ENCODE measurements at regions not wholly inside any gene's neighbourhood (a gene's known extent, or its start where the extent isn't known, plus 50 kb on each side); places are given as distances from the start of the nearest gene placed in this dataset.

DNA sequence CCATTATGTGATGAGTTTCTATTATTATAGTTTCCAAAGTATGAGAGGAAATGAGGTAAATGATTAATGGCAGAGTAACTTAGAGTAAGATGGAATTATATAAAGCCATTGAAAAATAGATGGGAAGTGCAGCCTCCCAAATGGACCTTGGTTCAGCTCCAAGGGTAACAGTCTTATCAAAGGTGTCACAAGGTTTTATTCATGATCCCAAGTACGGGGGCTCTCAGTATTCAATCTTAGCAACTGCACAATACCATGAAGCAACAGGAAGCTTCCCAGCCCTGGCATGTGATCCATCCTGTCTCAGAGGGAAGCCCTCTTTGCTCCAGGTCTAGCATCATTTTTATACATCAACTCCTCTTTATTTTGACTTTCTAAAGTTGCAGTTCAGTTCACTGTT, 948.2 kb downstream of the GALC start:
- Histone ChIP-seq H3F3A (ENCODE audit: insufficient read depth, low read length) (no peaks in the 10 kb centered on the region), H3K36me3 (replicated peaks; ENCODE audit: insufficient read depth, low read length) (no peaks in the 10 kb centered on the region), H3K9me2 (replicated peaks; ENCODE audit: insufficient read depth, low read length) (no peaks in the 10 kb centered on the region), H3K9ac (ENCODE audit: low read length) (no peak overlapping the region), H3K27ac (ENCODE audit: low read length) (no peak overlapping the region), H3K4me2 (ENCODE audit: low read depth, low read length) (no peak overlapping the region), H4K20me1 (ENCODE audit: insufficient read depth, low read length) (no peaks in the 10 kb centered on the region), H3K27me3 (replicated peaks; ENCODE audit: insufficient read depth, low read length) (no peaks in the 10 kb centered on the region), H3K9me3 (replicated peaks; ENCODE audit: insufficient read depth, low read length) (no peaks in the 10 kb centered on the region), H3K4me1 (ENCODE audit: low read length) (no peaks in the 10 kb centered on the region), H3K79me2 (ENCODE audit: low read length) (no peaks in the 10 kb centered on the region), H2AFZ (ENCODE audit: low read length) (no peak overlapping the region), H3K4me3 (ENCODE audit: low read length) (no peak overlapping the region)
- DNase-seq: no peak
- TF ChIP-seq EZH2phosphoT487 (IDR thresholded peaks at IDR 0.05; ENCODE audit: low read length) (no peak), EZH2 (optimal IDR thresholded peaks at IDR 0.05; ENCODE audit: low read depth, low read length) (no peak)

DNA sequence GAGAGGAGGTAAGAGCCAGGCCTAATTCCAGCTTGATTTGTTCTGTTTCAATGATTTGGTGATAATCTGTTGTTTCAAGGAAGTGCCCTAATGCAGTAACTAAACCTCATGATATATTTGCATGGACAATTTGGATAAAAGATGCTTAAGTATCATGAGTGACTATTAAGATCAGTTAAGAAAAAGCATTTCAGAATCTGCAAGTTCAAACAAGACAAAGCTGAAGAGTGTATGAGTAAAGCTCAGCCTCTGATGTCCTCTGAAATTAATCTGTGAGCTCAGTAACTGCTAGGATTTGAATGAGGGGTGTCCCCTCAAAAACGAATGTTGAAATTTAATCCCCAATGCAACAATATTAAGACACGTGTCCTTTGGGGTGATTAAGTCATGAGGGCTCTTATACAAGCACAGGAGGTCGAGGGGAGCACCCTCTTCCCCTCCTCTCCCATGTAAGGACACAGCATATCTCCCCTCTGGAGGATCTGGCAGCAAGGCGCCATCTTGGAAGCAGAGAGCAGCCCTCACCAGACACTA, 949.2 kb downstream of the GALC start:
- Histone ChIP-seq H3K27ac (ENCODE audit: low read length) (no peak overlapping the region), H3F3A (ENCODE audit: insufficient read depth, low read length) (no peaks in the 10 kb centered on the region), H3K27me3 (replicated peaks; ENCODE audit: insufficient read depth, low read length) (no peaks in the 10 kb centered on the region), H4K20me1 (ENCODE audit: insufficient read depth, low read length) (no peaks in the 10 kb centered on the region), H3K79me2 (ENCODE audit: low read length) (no peaks in the 10 kb centered on the region), H3K36me3 (replicated peaks; ENCODE audit: insufficient read depth, low read length) (no peaks in the 10 kb centered on the region), H3K4me3 (ENCODE audit: low read length) (no peak overlapping the region), H3K9me2 (replicated peaks; ENCODE audit: insufficient read depth, low read length) (no peaks in the 10 kb centered on the region), H3K9me3 (replicated peaks; ENCODE audit: insufficient read depth, low read length) (no peaks in the 10 kb centered on the region), H3K9ac (ENCODE audit: low read length) (no peak overlapping the region), H2AFZ (ENCODE audit: low read length) (no peak overlapping the region), H3K4me2 (ENCODE audit: low read depth, low read length) (no peak overlapping the region), H3K4me1 (ENCODE audit: low read length) (no peaks in the 10 kb centered on the region)
- no peak for DNase-seq
- no peak for TF ChIP-seq EZH2 (optimal IDR thresholded peaks at IDR 0.05; ENCODE audit: low read depth, low read length)

DNA sequence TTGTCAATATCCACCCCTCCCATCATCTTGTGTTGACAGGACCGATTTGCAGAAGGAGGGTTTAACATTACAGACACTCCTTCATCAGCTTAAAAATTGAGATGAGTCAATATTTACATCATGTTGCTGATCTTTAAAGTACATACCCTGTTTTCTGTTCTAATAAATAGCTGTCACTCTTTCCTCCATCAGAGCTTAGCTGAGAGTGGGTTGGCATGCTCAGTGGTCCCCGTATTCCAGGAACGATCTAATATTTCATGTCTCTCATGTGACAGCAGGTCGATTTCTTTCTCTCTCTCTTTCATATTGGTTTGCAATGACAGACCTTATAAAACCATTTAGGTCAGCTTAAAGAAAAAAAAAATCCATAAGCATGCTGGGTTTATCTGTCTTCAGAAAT, 950.6 kb downstream of the GALC start:
- H2AFZ ChIP-seq (ENCODE audit: low read length): no peak overlapping the region
- H3K4me1 ChIP-seq (ENCODE audit: low read length): no peaks in the 10 kb centered on the region
- H3K9me2 ChIP-seq (replicated peaks; ENCODE audit: insufficient read depth, low read length): no peaks in the 10 kb centered on the region
- H3K27me3 ChIP-seq (replicated peaks; ENCODE audit: insufficient read depth, low read length): no peaks in the 10 kb centered on the region
- H3K9me3 ChIP-seq (replicated peaks; ENCODE audit: insufficient read depth, low read length): no peaks in the 10 kb centered on the region
- H3K27ac ChIP-seq (ENCODE audit: low read length): no peak overlapping the region
- no peak for DNase-seq
- H3K79me2 ChIP-seq (ENCODE audit: low read length): no peaks in the 10 kb centered on the region
- H3K9ac ChIP-seq (ENCODE audit: low read length): no peak overlapping the region
- no peak for TF ChIP-seq EZH2 (optimal IDR thresholded peaks at IDR 0.05; ENCODE audit: low read depth, low read length)
- TF ChIP-seq, protein P1, sequence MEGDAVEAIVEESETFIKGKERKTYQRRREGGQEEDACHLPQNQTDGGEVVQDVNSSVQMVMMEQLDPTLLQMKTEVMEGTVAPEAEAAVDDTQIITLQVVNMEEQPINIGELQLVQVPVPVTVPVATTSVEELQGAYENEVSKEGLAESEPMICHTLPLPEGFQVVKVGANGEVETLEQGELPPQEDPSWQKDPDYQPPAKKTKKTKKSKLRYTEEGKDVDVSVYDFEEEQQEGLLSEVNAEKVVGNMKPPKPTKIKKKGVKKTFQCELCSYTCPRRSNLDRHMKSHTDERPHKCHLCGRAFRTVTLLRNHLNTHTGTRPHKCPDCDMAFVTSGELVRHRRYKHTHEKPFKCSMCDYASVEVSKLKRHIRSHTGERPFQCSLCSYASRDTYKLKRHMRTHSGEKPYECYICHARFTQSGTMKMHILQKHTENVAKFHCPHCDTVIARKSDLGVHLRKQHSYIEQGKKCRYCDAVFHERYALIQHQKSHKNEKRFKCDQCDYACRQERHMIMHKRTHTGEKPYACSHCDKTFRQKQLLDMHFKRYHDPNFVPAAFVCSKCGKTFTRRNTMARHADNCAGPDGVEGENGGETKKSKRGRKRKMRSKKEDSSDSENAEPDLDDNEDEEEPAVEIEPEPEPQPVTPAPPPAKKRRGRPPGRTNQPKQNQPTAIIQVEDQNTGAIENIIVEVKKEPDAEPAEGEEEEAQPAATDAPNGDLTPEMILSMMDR (IDR thresholded peaks at IDR 0.05; ENCODE audit: low read length): no peak
- no peak for TF ChIP-seq EZH2phosphoT487 (IDR thresholded peaks at IDR 0.05; ENCODE audit: low read length)
- no peaks in the 10 kb centered on the region for H4K20me1 ChIP-seq (ENCODE audit: insufficient read depth, low read length)
- H3F3A ChIP-seq (ENCODE audit: insufficient read depth, low read length): no peaks in the 10 kb centered on the region
- no peak overlapping the region for H3K4me2 ChIP-seq (ENCODE audit: low read depth, low read length)
- no peaks in the 10 kb centered on the region for H3K36me3 ChIP-seq (replicated peaks; ENCODE audit: insufficient read depth, low read length)
- H3K4me3 ChIP-seq (ENCODE audit: low read length): no peak overlapping the region

GRCh38 chr14:87041290-87042020, 951.5 kb downstream of the GALC start:
- no peaks in the 10 kb centered on the region for H4K20me1 ChIP-seq (ENCODE audit: insufficient read depth, low read length)
- no peaks in the 10 kb centered on the region for H3K4me1 ChIP-seq (ENCODE audit: low read length)
- H3K9ac ChIP-seq (ENCODE audit: low read length): no peak overlapping the region
- H3K27ac ChIP-seq (ENCODE audit: low read length): no peak overlapping the region
- H3F3A ChIP-seq (ENCODE audit: insufficient read depth, low read length): no peaks in the 10 kb centered on the region
- no peak overlapping the region for H3K4me2 ChIP-seq (ENCODE audit: low read depth, low read length)
- H3K27me3 ChIP-seq (replicated peaks; ENCODE audit: insufficient read depth, low read length): no peaks in the 10 kb centered on the region
- no peaks in the 10 kb centered on the region for H3K36me3 ChIP-seq (replicated peaks; ENCODE audit: insufficient read depth, low read length)
- no peak overlapping the region for H2AFZ ChIP-seq (ENCODE audit: low read length)
- TF ChIP-seq EZH2phosphoT487 (IDR thresholded peaks at IDR 0.05; ENCODE audit: low read length) (no peak), EZH2 (optimal IDR thresholded peaks at IDR 0.05; ENCODE audit: low read depth, low read length) (no peak)
- TF ChIP-seq, protein P1 (IDR thresholded peaks at IDR 0.05; ENCODE audit: low read length): no peak
- H3K9me3 ChIP-seq (replicated peaks; ENCODE audit: insufficient read depth, low read length): no peaks in the 10 kb centered on the region
- H3K9me2 ChIP-seq (replicated peaks; ENCODE audit: insufficient read depth, low read length): no peaks in the 10 kb centered on the region
- no peak for DNase-seq
- H3K79me2 ChIP-seq (ENCODE audit: low read length): no peaks in the 10 kb centered on the region
- H3K4me3 ChIP-seq (ENCODE audit: low read length): no peak overlapping the region
